ENCODE measurements at regions not wholly inside any gene's neighbourhood (a gene's known extent, or its start where the extent isn't known, plus 50 kb on each side); places are given as distances from the start of the nearest gene placed in this dataset.
"Not testable (repeated sequence)": the region's sequence is repeated elsewhere in the genome, so short reads cannot be mapped to it uniquely, and the experiment has no call there.

- no peak for TF ChIP-seq FOXA1 (IDR thresholded peaks at IDR 0.05)
- TF ChIP-seq L3MBTL2 (conservative IDR thresholded peaks at IDR 0.05): no peak
- no peak for TF ChIP-seq TARDBP (IDR thresholded peaks at IDR 0.05)
- no peak for TF ChIP-seq SUZ12 (IDR thresholded peaks at IDR 0.05)
- TF ChIP-seq FOXK2 (IDR thresholded peaks at IDR 0.05): no peak
- TF ChIP-seq BHLHE40 (IDR thresholded peaks at IDR 0.05; ENCODE audit: borderline replicate concordance): no peak
- no peak for TF ChIP-seq ELF4 (IDR thresholded peaks at IDR 0.05)
- TF ChIP-seq CTBP1 (IDR thresholded peaks at IDR 0.05; ENCODE audit: borderline replicate concordance): no peak
- POLR2A ChIA-PET: no interaction called here
- no peak for DNase-seq (ENCODE audit: extremely low spot score)
- CTCF ChIA-PET: interaction anchor here (1.1 kb wide), 1 partner anchor 16 kb away, joined by 4 read pairs; no protein-coding TSS in a partner anchor
Observed at GRCh38 chr6:79374308-79374707, 139.8 kb upstream of the HMGN3 start.

GRCh38 chr6:79373880-79374279 lies 139.4 kb upstream of the HMGN3 start:
- POLR2A ChIA-PET: no interaction called here
- CTCF ChIA-PET: interaction anchor here (1.1 kb wide), 1 partner anchor 16 kb away, joined by 4 read pairs; no protein-coding TSS in a partner anchor
- TF ChIP-seq, protein P1, sequence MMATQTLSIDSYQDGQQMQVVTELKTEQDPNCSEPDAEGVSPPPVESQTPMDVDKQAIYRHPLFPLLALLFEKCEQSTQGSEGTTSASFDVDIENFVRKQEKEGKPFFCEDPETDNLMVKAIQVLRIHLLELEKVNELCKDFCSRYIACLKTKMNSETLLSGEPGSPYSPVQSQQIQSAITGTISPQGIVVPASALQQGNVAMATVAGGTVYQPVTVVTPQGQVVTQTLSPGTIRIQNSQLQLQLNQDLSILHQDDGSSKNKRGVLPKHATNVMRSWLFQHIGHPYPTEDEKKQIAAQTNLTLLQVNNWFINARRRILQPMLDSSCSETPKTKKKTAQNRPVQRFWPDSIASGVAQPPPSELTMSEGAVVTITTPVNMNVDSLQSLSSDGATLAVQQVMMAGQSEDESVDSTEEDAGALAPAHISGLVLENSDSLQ (IDR thresholded peaks at IDR 0.05): peak; percentile 76
- no peak for TF ChIP-seq FOXK2 (IDR thresholded peaks at IDR 0.05)
- DNase-seq (ENCODE audit: extremely low spot score): peak; percentile 10

DNA sequence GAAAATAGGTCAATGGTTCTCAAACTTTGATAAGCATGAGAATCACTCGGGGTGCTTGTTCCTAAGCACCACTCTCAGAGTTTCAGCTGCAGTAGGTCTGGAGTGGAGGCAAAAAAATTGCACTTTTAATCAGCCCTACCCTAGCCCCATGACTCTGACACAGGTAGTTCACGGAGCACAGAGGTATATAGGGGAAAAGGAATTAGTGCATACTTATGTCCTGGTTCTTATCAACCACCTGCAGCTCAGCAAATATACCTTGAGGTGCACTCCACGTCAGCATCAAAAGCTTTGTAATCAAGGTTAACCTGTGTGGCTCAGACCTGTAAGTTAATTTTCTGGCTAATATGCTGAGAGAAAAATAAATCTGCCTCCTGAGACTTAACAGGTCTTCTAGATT lies 138.8 kb upstream of the HMGN3 start:
- no peak for TF ChIP-seq LEF1 (IDR thresholded peaks at IDR 0.05; ENCODE audit: borderline replicate concordance)
- no peak for TF ChIP-seq NFRKB (IDR thresholded peaks at IDR 0.05)
- TF ChIP-seq SUZ12 (IDR thresholded peaks at IDR 0.05): no peak
- TF ChIP-seq SP1 (IDR thresholded peaks at IDR 0.05): no peak
- TF ChIP-seq HDGF (IDR thresholded peaks at IDR 0.05; ENCODE audit: borderline replicate concordance): no peak
- TF ChIP-seq FOXK2 (IDR thresholded peaks at IDR 0.05): no peak
- no peak for TF ChIP-seq FOXM1 (IDR thresholded peaks at IDR 0.05; ENCODE audit: borderline replicate concordance)
- TF ChIP-seq ARNT (IDR thresholded peaks at IDR 0.05): no peak
- TF ChIP-seq ELF4 (IDR thresholded peaks at IDR 0.05): no peak
- no peak for TF ChIP-seq CTBP1 (IDR thresholded peaks at IDR 0.05; ENCODE audit: borderline replicate concordance)
- no peak for TF ChIP-seq BHLHE40 (IDR thresholded peaks at IDR 0.05; ENCODE audit: borderline replicate concordance)
- no peak for TF ChIP-seq L3MBTL2 (conservative IDR thresholded peaks at IDR 0.05)
- TF ChIP-seq, protein P1 (IDR thresholded peaks at IDR 0.05): no peak
- no peak for TF ChIP-seq TARDBP (IDR thresholded peaks at IDR 0.05)
- no peak for TF ChIP-seq FOXA1 (IDR thresholded peaks at IDR 0.05)
- no peak for TF ChIP-seq ZNF384 (IDR thresholded peaks at IDR 0.05)
- DNase-seq (ENCODE audit: extremely low spot score): no peak
- ChIA-PET CTCF (interaction anchor here (1.1 kb wide), 1 partner anchor 15 kb away, joined by 4 read pairs; no protein-coding TSS in a partner anchor), POLR2A (interaction anchor here (1.5 kb wide), 1 partner anchor 12 kb away, joined by 3 read pairs; no protein-coding TSS in a partner anchor)

GRCh38 chr6:79372757-79373156 lies 138.3 kb upstream of the HMGN3 start:
- CTCF ChIA-PET: no interaction called here
- TF ChIP-seq L3MBTL2 (conservative IDR thresholded peaks at IDR 0.05): no peak
- no peak for TF ChIP-seq FOXA1 (IDR thresholded peaks at IDR 0.05)
- TF ChIP-seq HDGF (IDR thresholded peaks at IDR 0.05; ENCODE audit: borderline replicate concordance): no peak
- no peak for TF ChIP-seq BHLHE40 (IDR thresholded peaks at IDR 0.05; ENCODE audit: borderline replicate concordance)
- no peak for TF ChIP-seq FOXM1 (IDR thresholded peaks at IDR 0.05; ENCODE audit: borderline replicate concordance)
- no peak for TF ChIP-seq CTBP1 (IDR thresholded peaks at IDR 0.05; ENCODE audit: borderline replicate concordance)
- TF ChIP-seq FOXK2 (IDR thresholded peaks at IDR 0.05): no peak
- TF ChIP-seq NFRKB (IDR thresholded peaks at IDR 0.05): no peak
- TF ChIP-seq ARNT (IDR thresholded peaks at IDR 0.05): no peak
- TF ChIP-seq ELF4 (IDR thresholded peaks at IDR 0.05): no peak
- TF ChIP-seq TARDBP (IDR thresholded peaks at IDR 0.05): no peak
- no peak for TF ChIP-seq SUZ12 (IDR thresholded peaks at IDR 0.05)
- TF ChIP-seq, protein P1 (IDR thresholded peaks at IDR 0.05): no peak
- TF ChIP-seq SP1 (IDR thresholded peaks at IDR 0.05): no peak
- no peak for TF ChIP-seq LEF1 (IDR thresholded peaks at IDR 0.05; ENCODE audit: borderline replicate concordance)
- no peak for TF ChIP-seq ZNF384 (IDR thresholded peaks at IDR 0.05)
- DNase-seq (ENCODE audit: extremely low spot score): no peak
- POLR2A ChIA-PET: interaction anchor here (1.5 kb wide), 1 partner anchor 12 kb away, joined by 3 read pairs; no protein-coding TSS in a partner anchor

GRCh38 chr6:79369026-79369425 lies 134.5 kb upstream of the HMGN3 start:
- no peak for DNase-seq (ENCODE audit: extremely low spot score)
- ChIA-PET CTCF (no interaction called here), POLR2A (no interaction called here)
- TF ChIP-seq CTBP1 (IDR thresholded peaks at IDR 0.05; ENCODE audit: borderline replicate concordance) (no peak), NFRKB (IDR thresholded peaks at IDR 0.05) (no peak), ARNT (IDR thresholded peaks at IDR 0.05) (no peak), FOXA1 (IDR thresholded peaks at IDR 0.05) (no peak), FOXM1 (IDR thresholded peaks at IDR 0.05; ENCODE audit: borderline replicate concordance) (no peak)

- POLR2A ChIA-PET; CTCF ChIA-PET; DNase-seq (ENCODE audit: extremely low spot score): not testable (repeated sequence)
Observed at GRCh38 chr6:79363441-79363840, 129.0 kb upstream of the HMGN3 start.

DNA sequence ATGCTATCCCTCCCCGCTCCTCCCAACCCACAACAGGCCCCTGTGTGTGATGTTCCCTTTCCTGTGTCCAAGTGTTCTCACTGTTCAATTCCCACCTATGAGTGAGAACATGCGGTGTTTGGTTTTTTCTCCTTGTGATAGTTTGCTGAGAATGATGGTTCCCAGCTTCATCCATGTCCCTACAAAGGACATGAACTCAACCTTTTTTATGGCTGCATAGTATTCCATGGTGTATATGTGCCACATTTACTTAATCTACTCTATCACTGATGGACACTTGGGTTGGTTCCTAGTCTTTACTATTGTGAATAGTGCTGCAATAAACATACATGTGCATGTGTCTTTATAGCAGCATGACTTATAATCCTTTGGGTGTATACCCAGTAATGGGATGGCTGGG lies 126.6 kb upstream of the HMGN3 start:
- CTCF ChIA-PET: not testable (repeated sequence)

More for the DNA sequence above, 126.6 kb upstream of the HMGN3 start:
- POLR2A ChIA-PET; DNase-seq (ENCODE audit: extremely low spot score): not testable (repeated sequence)
